Esophagus muscularis mucosa (tissue), 4 donors: ENCODE measurements at regions not wholly inside any gene's neighbourhood (a gene's known extent, or its start where the extent isn't known, plus 50 kb on each side); places are given as distances from the start of the nearest gene placed in this dataset.

Experiments used
- DNase-seq: peaks from one replicate; pipeline ENCODE4 v3.0.0-alpha.2; 2017; ENCODE audit errors: extremely low spot score
- H3K27ac ChIP-seq, 4 donors: fragments of 200-600 bp; sonication (generic); replicated peaks in 1 of 4; 1 replicate in 3 of 4; 2 replicates in 1 of 4; pipeline ENCODE4 v1.5.1; 2016 to 2019; ENCODE audit warnings: mild to moderate bottlenecking in 1 of 4
- H3K27me3 ChIP-seq, 4 donors: fragments of 200-600 bp; sonication (generic); one replicate each; pipeline versions ENCODE4 v1.5.1 to v1.6.0; 2016 to 2019
- H3K36me3 ChIP-seq, 4 donors: fragments of 200-600 bp; sonication (generic); one replicate each; pipeline ENCODE4 v1.5.1; 2016 to 2019
- H3K4me1 ChIP-seq, 4 donors: fragments of 200-600 bp; sonication (generic); one replicate each; pipeline ENCODE4 v1.5.1; 2016 to 2019
- H3K4me3 ChIP-seq, 4 donors: fragments of 200-600 bp; sonication (generic); 1 replicate in 2 of 4; 2 replicates in 2 of 4; pipeline ENCODE4 v1.5.1; 2016 to 2019; ENCODE audit warnings: mild to moderate bottlenecking in 4 of 4, moderate library complexity in 1 of 4
- H3K9me3 ChIP-seq, 4 donors: fragments of 200-600 bp; sonication (generic); 1 replicate in 3 of 4; 2 replicates in 1 of 4; pipeline ENCODE4 v1.5.1; 2016 to 2019
- EP300 ChIP-seq: sonication (generic); formaldehyde crosslinking; IDR thresholded peaks from one replicate; pipeline ENCODE4 v1.6.1; 2017; ENCODE audit warnings: antibody characterized with exemption
- POLR2A ChIP-seq: fragments of 450-650 bp; IDR thresholded peaks from one replicate; pipeline ENCODE4 v1.6.1; 2017; ENCODE audit warnings: antibody characterized with exemption, moderate library complexity, mild to moderate bottlenecking, low read depth
- POLR2AphosphoS5 ChIP-seq, 2 donors: sonication (generic); formaldehyde crosslinking; IDR thresholded peaks; one replicate each; pipeline ENCODE4 v1.6.1; 2017; ENCODE audit warnings: antibody characterized with exemption in 2 of 2
- WGBS: methylation state at CpG from one replicate; pipeline ENCODE4 v1.1.5; 2018; 5-methylcytosine and 5-hydroxymethylcytosine counted together
- intact Hi-C: fragments of 100-400 bp; cut with DNase I; formaldehyde crosslinking; loops from one replicate; pipeline ENCODE4 v1.15.1; 2023
- TF ChIP-seq, protein P1 (sequence below), 3 experiments: fragments of 200-600 bp in 2 of 3; fragments of 450-650 bp in 1 of 3; sonication (generic) in 2 of 3; IDR thresholded peaks; one replicate each; pipeline ENCODE4 v1.5.1; 2017 to 2019; ENCODE audit warnings: antibody characterized with exemption in 3 of 3, mild to moderate bottlenecking in 2 of 3, moderate library complexity in 1 of 3

DNA sequence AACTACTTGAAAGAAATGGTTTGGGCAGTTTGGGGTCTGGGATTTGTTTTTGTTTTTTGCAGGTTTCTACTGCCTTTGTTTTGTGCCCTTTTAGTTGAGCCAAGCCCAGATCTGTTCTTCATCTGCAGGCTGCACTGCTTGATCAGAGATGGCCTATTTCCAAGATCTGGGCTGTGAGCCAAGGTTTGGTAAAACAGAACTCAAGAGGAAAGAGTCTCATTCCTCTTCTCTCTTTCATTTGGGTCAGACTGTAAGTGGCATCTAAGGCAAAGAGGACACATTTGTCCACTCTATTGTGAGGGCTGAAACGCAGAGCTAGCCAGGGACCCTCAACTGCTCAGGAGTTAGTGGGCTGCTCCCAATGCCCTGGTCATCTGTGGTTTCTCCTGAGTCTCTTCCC, 104.4 kb upstream of the UBE3A start:
- peaks cover 9 to 46% (median 28%) of the 10 kb centered on the region in 4 donors for H3K4me1 ChIP-seq
- peak overlapping the region; percentile 68 to 75 (median 72) for H3K27ac ChIP-seq
- no peaks in the 10 kb centered on the region for H3K36me3 ChIP-seq
- WGBS = 44% methylated on average over 1 of the region's 1 CpG
- DNase-seq = no peak
- TF ChIP-seq POLR2AphosphoS5 (IDR thresholded peaks at IDR 0.05) (peak; percentile 12 to 42), POLR2A (no peak), EP300 (no peak)
- TF ChIP-seq, protein P1, sequence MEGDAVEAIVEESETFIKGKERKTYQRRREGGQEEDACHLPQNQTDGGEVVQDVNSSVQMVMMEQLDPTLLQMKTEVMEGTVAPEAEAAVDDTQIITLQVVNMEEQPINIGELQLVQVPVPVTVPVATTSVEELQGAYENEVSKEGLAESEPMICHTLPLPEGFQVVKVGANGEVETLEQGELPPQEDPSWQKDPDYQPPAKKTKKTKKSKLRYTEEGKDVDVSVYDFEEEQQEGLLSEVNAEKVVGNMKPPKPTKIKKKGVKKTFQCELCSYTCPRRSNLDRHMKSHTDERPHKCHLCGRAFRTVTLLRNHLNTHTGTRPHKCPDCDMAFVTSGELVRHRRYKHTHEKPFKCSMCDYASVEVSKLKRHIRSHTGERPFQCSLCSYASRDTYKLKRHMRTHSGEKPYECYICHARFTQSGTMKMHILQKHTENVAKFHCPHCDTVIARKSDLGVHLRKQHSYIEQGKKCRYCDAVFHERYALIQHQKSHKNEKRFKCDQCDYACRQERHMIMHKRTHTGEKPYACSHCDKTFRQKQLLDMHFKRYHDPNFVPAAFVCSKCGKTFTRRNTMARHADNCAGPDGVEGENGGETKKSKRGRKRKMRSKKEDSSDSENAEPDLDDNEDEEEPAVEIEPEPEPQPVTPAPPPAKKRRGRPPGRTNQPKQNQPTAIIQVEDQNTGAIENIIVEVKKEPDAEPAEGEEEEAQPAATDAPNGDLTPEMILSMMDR (IDR thresholded peaks at IDR 0.05) = peak; percentile 7 to 23 (median 13)
- H3K27me3 ChIP-seq = no peaks in the 10 kb centered on the region
- intact Hi-C loops = no loop called here
- no peaks in the 10 kb centered on the region for H3K9me3 ChIP-seq
- H3K4me3 ChIP-seq = no peak overlapping the region

DNA sequence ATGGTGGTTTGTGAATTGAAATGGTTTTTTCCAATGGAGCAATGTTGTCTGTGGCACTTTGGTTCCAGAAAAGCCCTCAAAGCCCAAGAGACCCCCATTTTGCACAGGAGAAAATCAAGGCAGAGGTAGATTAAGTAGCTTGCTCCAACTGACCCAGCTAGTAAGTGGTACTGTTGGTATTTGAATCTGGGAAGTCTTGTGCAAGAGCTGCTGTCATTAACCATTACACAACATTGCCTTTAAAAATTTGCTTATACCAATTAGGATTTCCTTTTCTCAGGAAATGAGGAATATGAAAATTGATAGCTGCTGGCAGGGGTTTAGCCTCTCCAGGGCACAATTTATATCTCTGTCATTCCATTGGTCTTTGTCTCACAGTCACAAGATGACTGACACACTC, 102.4 kb upstream of the UBE3A start:
- TF ChIP-seq POLR2A = no peak
- no peak for TF ChIP-seq EP300
- TF ChIP-seq, protein P1 (IDR thresholded peaks at IDR 0.05) = no peak
- TF ChIP-seq POLR2AphosphoS5 (IDR thresholded peaks at IDR 0.05) = no peak
- H3K27ac ChIP-seq = no peak overlapping the region
- intact Hi-C loops = no loop called here

DNA sequence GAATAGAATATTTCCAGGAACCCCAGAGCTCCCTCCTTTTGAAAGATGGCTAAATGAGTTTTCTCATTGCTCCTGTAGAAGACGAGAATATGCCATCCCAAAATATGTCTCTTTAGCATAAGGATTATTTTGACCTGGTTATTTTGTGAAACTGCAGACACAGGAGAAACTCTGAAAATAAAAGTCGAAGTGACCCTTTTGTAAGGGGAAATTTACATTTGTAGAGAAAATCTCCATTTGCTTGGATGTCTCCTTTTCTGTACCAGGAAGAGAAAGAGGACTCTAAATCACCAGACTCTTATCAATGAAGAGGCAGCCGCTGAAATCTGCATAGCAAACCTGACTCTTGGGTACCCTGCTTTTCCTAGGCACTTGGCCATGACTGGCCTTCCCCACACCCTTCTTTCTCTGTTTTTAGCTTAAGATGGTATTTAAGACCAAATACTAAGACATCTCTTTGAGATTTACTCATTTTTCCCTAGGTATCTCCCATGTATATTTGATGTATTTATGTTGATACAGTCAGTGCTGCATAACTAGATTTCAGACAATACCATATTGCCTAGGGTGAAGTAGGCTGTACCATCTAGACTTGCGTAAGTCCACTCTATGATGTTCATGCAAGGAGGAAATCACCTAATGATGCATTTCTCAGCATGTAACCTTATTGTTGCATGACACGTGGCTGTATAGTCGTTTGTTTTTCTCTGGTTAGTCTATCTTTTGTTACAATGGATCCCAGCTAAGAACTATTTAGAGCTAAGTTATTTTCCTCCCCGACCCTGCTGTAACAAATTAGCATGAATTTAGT, 98.2 kb upstream of the UBE3A start:
- 81% methylated on average over 7 of the region's 7 CpGs for WGBS
- no peak overlapping the region for H3K4me3 ChIP-seq
- H3K27me3 ChIP-seq = no peaks in the 10 kb centered on the region
- TF ChIP-seq POLR2A (no peak), POLR2AphosphoS5 (IDR thresholded peaks at IDR 0.05) (no peak), EP300 (no peak)
- TF ChIP-seq, protein P1 (IDR thresholded peaks at IDR 0.05) = no peak
- H3K9me3 ChIP-seq = no peaks in the 10 kb centered on the region
- no peak overlapping the region for H3K27ac ChIP-seq
- no peaks in the 10 kb centered on the region for H3K36me3 ChIP-seq
- peaks cover 12 to 18% (median 15%) of the 10 kb centered on the region in 4 donors for H3K4me1 ChIP-seq
- intact Hi-C loops = no loop called here
- DNase-seq = no peak

More for the DNA sequence above, 102.4 kb upstream of the UBE3A start:
- Histone ChIP-seq H3K27me3 (no peaks in the 10 kb centered on the region), H3K36me3 (no peaks in the 10 kb centered on the region), H3K4me3 (no peak overlapping the region), H3K4me1 (peaks cover 9 to 46% (median 28%) of the 10 kb centered on the region in 4 donors), H3K9me3 (no peaks in the 10 kb centered on the region)
- no peak for DNase-seq

DNA sequence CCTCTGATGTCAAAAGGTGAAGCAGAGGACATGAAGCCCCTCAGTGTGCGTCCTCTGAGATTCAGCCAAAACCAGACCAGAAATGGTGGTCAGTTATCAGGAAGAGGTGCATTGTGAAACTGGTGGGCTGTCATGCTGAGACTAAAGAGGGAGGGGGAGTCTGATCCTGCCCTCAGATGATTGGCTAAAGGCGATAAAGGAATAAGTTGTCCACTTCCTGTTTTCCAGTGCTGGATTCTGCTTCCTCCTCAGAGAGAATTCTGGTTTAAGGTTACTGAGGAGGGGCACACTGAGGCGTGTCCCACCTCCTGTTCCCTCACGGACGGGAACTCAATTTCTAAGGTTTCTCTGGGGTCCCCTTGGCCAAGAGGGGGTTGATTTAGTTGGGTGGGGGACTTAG, 97.0 kb upstream of the UBE3A start:
- TF ChIP-seq POLR2AphosphoS5 (IDR thresholded peaks at IDR 0.05) (no peak), EP300 (no peak), POLR2A (no peak)
- H3K27me3 ChIP-seq = no peaks in the 10 kb centered on the region
- H3K27ac ChIP-seq = no peak overlapping the region
- intact Hi-C loops = no loop called here
- 87% methylated on average over 5 of the region's 5 CpGs for WGBS
- peak; percentile 47 for DNase-seq
- no peaks in the 10 kb centered on the region for H3K9me3 ChIP-seq
- H3K4me1 ChIP-seq = peaks cover 14 to 26% (median 18%) of the 10 kb centered on the region in 4 donors
- no peak overlapping the region for H3K4me3 ChIP-seq
- no peaks in the 10 kb centered on the region for H3K36me3 ChIP-seq

DNA sequence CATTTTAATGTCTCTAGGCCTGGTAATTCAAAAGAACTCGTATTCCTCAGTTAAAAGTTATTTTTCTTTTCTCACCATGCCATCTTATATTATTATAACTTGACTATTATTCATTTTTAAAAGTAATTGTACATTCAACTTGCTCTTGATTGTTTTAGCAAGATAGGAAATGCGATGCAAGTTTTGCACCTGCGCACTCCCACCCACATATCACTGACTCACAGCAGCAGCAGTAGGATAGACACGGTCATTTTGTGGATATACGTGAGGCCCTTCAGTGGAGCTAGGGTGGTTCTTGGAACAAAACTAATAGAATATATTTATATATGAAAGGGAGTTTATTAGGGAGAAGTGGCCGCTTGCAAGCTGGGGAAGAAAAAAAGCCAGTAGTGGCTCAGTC, 95.5 kb upstream of the UBE3A start:
- no peaks in the 10 kb centered on the region for H3K27me3 ChIP-seq
- H3K36me3 ChIP-seq = no peaks in the 10 kb centered on the region
- H3K4me3 ChIP-seq = no peak overlapping the region
- no peak overlapping the region for H3K27ac ChIP-seq
- H3K9me3 ChIP-seq = no peaks in the 10 kb centered on the region
- no peak for DNase-seq
- TF ChIP-seq POLR2A = no peak
- TF ChIP-seq, protein P1 (IDR thresholded peaks at IDR 0.05) = no peak
- no peak for TF ChIP-seq POLR2AphosphoS5 (IDR thresholded peaks at IDR 0.05)
- no peak for TF ChIP-seq EP300
- H3K4me1 ChIP-seq = peaks cover 16 to 28% (median 18%) of the 10 kb centered on the region in 4 donors
- intact Hi-C loops = no loop called here
- whole genome bisulfite sequencing = 94% methylated on average over 6 of the region's 6 CpGs
